PC-9 (cell line): ENCODE measurements at regions not wholly inside any gene's neighbourhood (a gene's known extent, or its start where the extent isn't known, plus 50 kb on each side); places are given as distances from the start of the nearest gene placed in this dataset.

Source experiments
- BruUV-seq: library from RNA; stranded (reverse); fragments of 400-500 nt; replicated peaks from 2 replicates; lab custom pipeline; 2021; lab: Mats Ljungman, UMichigan
- CTCF ChIA-PET: fragments of 300-600 bp; sonication (Branson Sonifier 250); formaldehyde crosslinking; loops from one replicate; lab custom pipeline; 2022; ENCODE audit warnings: antibody characterized with exemption; lab: Charles Lee
- POLR2A ChIA-PET: fragments of 300-600 bp; sonication (Branson Sonifier 250); formaldehyde crosslinking; loops from one replicate; lab custom pipeline; 2022; ENCODE audit warnings: antibody characterized with exemption; ENCODE audit not compliant: unreplicated experiment; lab: Charles Lee
- DNase-seq, 2 experiments: peaks; one replicate each; pipeline versions ENCODE4 v3.0.0 to v3.0.0-alpha.2; 2015 to 2022; ENCODE audit warnings: mixed read lengths in 1 of 2
- H2AFZ ChIP-seq: fragments of 200-600 bp; sonication (generic); 2 replicates; pipeline ENCODE4 v1.8.1; 2017; ENCODE audit warnings: antibody characterized with exemption
- H3F3A ChIP-seq: fragments of 200-600 bp; sonication (generic); 2 replicates; pipeline ENCODE4 v1.8.1; 2017; ENCODE audit warnings: antibody characterized with exemption, mild to moderate bottlenecking, low read depth; ENCODE audit not compliant: insufficient read depth
- H3K27ac ChIP-seq: fragments of 200-600 bp; sonication (generic); 2 replicates; pipeline ENCODE4 v1.6.1; 2016; ENCODE audit warnings: mixed run types
- H3K27me3 ChIP-seq: fragments of 200-600 bp; sonication (generic); 2 replicates; pipeline ENCODE4 v1.6.1; 2016; ENCODE audit warnings: low read depth, mixed run types; ENCODE audit not compliant: insufficient read depth
- H3K36me3 ChIP-seq: fragments of 200-600 bp; sonication (generic); 2 replicates; pipeline ENCODE4 v1.6.1; 2016; ENCODE audit warnings: low read depth, mixed run types
- H3K4me1 ChIP-seq: fragments of 200-600 bp; sonication (generic); replicated peaks from 2 replicates; pipeline ENCODE4 v1.6.1; 2016; ENCODE audit warnings: mixed run types; ENCODE audit not compliant: insufficient read depth
- H3K4me2 ChIP-seq: fragments of 200-600 bp; sonication (generic); 2 replicates; pipeline ENCODE4 v1.6.1; 2017; ENCODE audit warnings: mixed run types
- H3K4me3 ChIP-seq: fragments of 200-600 bp; sonication (generic); 2 replicates; pipeline ENCODE4 v1.6.1; 2016; ENCODE audit warnings: mixed run types
- H3K79me2 ChIP-seq: fragments of 200-600 bp; sonication (generic); 2 replicates; pipeline ENCODE4 v1.6.1; 2017; ENCODE audit warnings: low read depth, mixed run types
- H3K9me2 ChIP-seq: fragments of 200-600 bp; sonication (generic); 2 replicates; pipeline ENCODE4 v1.8.1; 2017; ENCODE audit warnings: mild to moderate bottlenecking; ENCODE audit not compliant: insufficient read depth
- H3K9me3 ChIP-seq: fragments of 200-600 bp; sonication (generic); 2 replicates; pipeline ENCODE4 v1.8.1; 2016; ENCODE audit warnings: low read depth; ENCODE audit not compliant: insufficient read depth
- H4K20me1 ChIP-seq: fragments of 200-600 bp; sonication (generic); 2 replicates; pipeline ENCODE4 v1.8.1; 2017; ENCODE audit not compliant: insufficient read depth
- CTCF ChIP-seq: fragments of 200-600 bp; sonication (generic); conservative IDR thresholded peaks from 2 replicates; pipeline ENCODE4 v1.6.1; 2017; ENCODE audit warnings: mixed run types, antibody characterized with exemption, mild to moderate bottlenecking, moderate library complexity
- EZH2 ChIP-seq: fragments of 200-600 bp; sonication (generic); IDR thresholded peaks from 2 replicates; pipeline ENCODE4 v1.8.0; 2017; ENCODE audit warnings: antibody characterized with exemption, low read depth
- intact Hi-C: fragments of 100-400 bp; cut with micrococcal nuclease; formaldehyde crosslinking; loops from one replicate; pipeline ENCODE4 v1.10.0; 2022; ENCODE audit not compliant: unreplicated experiment

- DNase-seq: no peak
- TF ChIP-seq EZH2: no peak
- TF ChIP-seq CTCF: no peak
These were observed 138.1 kb upstream of the KCNJ6 start for GRCh38 chr21:38054334-38054733.

GRCh38 chr21:38056481-38056880, 140.2 kb upstream of the KCNJ6 start:
- no peaks in the 10 kb centered on the region for H3K27me3 ChIP-seq
- H3K9me3 ChIP-seq: no peaks in the 10 kb centered on the region
- H3K9me2 ChIP-seq: no peaks in the 10 kb centered on the region
- H3K36me3 ChIP-seq: no peaks in the 10 kb centered on the region
- CTCF ChIA-PET: no interaction called here
- no peaks in the 10 kb centered on the region for H4K20me1 ChIP-seq
- H3K4me3 ChIP-seq: no peak overlapping the region
- no peak overlapping the region for H3K27ac ChIP-seq
- no peaks in the 10 kb centered on the region for H3K4me1 ChIP-seq
- intact Hi-C loops: no loop called here
- no peak for DNase-seq
- no peak overlapping the region for H2AFZ ChIP-seq
- TF ChIP-seq CTCF: no peak
- no peak for TF ChIP-seq EZH2
- POLR2A ChIA-PET: no interaction called here
- H3K79me2 ChIP-seq: no peaks in the 10 kb centered on the region
- H3F3A ChIP-seq: no peaks in the 10 kb centered on the region
- no peak overlapping the region for H3K4me2 ChIP-seq
- no TSS peak for BruUV-seq

More at GRCh38 chr21:38054334-38054733, 138.1 kb upstream of the KCNJ6 start:
- Histone ChIP-seq H3K27ac (no peak overlapping the region), H3K4me2 (no peak overlapping the region), H3K4me1 (no peaks in the 10 kb centered on the region), H2AFZ (no peak overlapping the region), H3K9me3 (no peaks in the 10 kb centered on the region), H3K4me3 (no peak overlapping the region), H3K9me2 (no peaks in the 10 kb centered on the region), H3K36me3 (no peaks in the 10 kb centered on the region), H4K20me1 (no peaks in the 10 kb centered on the region), H3K79me2 (no peaks in the 10 kb centered on the region), H3K27me3 (no peaks in the 10 kb centered on the region), H3F3A (no peaks in the 10 kb centered on the region)
- ChIA-PET POLR2A (no interaction called here), CTCF (no interaction called here)
- BruUV-seq: no TSS peak
- intact Hi-C loops: no loop called here

GRCh38 chr21:38057626-38058025, 141.4 kb upstream of the KCNJ6 start:
- Histone ChIP-seq H4K20me1 (no peaks in the 10 kb centered on the region), H3F3A (no peaks in the 10 kb centered on the region), H3K9me2 (no peaks in the 10 kb centered on the region), H3K4me2 (no peak overlapping the region), H2AFZ (no peak overlapping the region), H3K36me3 (no peaks in the 10 kb centered on the region), H3K27ac (no peak overlapping the region), H3K27me3 (no peaks in the 10 kb centered on the region), H3K4me1 (no peaks in the 10 kb centered on the region), H3K79me2 (no peaks in the 10 kb centered on the region), H3K4me3 (no peak overlapping the region), H3K9me3 (no peaks in the 10 kb centered on the region)
- POLR2A ChIA-PET: no interaction called here
- intact Hi-C loops: no loop called here
- CTCF ChIA-PET: no interaction called here
- no peak for TF ChIP-seq CTCF
- TF ChIP-seq EZH2: no peak
- BruUV-seq: no TSS peak
- DNase-seq: no peak
